Esophagus squamous epithelium (tissue), 5 donors: ENCODE measurements at regions not wholly inside any gene's neighbourhood (a gene's known extent, or its start where the extent isn't known, plus 50 kb on each side); places are given as distances from the start of the nearest gene placed in this dataset.

Source experiments
- DNase-seq: peaks from one replicate; lab custom pipeline; 2025; lab: John Stamatoyannopoulos, UW
- H3K27ac ChIP-seq, 4 donors: fragments of 200-600 bp; sonication (generic); one replicate each; pipeline ENCODE4 v1.5.1; 2016 to 2019; ENCODE audit warnings: mild to moderate bottlenecking in 1 of 4
- H3K27me3 ChIP-seq, 4 donors: fragments of 200-600 bp; sonication (generic); 1 replicate in 3 of 4; 2 replicates in 1 of 4; pipeline versions ENCODE4 v1.5.1 to v1.6.0; 2017 to 2021; ENCODE audit warnings: antibody characterized with exemption in 1 of 4
- H3K36me3 ChIP-seq, 3 donors: fragments of 200-600 bp; sonication (generic); one replicate each; pipeline ENCODE4 v1.5.1; 2016 to 2019
- H3K4me1 ChIP-seq, 3 donors: fragments of 200-600 bp; sonication (generic); one replicate each; pipeline ENCODE4 v1.5.1; 2017 to 2019
- H3K4me3 ChIP-seq, 4 donors: fragments of 200-600 bp; sonication (generic); 1 replicate in 3 of 4; 2 replicates in 1 of 4; pipeline ENCODE4 v1.5.1; 2016 to 2019; ENCODE audit warnings: mild to moderate bottlenecking in 2 of 4, moderate library complexity in 1 of 4
- H3K9me3 ChIP-seq, 3 donors: fragments of 200-600 bp; sonication (generic); one replicate each; pipeline ENCODE4 v1.5.1; 2016 to 2019
- POLR2A ChIP-seq, 4 donors: fragments of 450-650 bp; IDR thresholded peaks; one replicate each; pipeline ENCODE4 v1.6.1; 2017; ENCODE audit warnings: antibody characterized with exemption in 4 of 4, mild to moderate bottlenecking in 4 of 4, moderate library complexity in 3 of 4
- WGBS, 2 donors: methylation state at CpG; one replicate each; pipeline ENCODE4 v1.1.5; 2018; 5-methylcytosine and 5-hydroxymethylcytosine counted together
- intact Hi-C: fragments of 100-400 bp; cut with DNase I; formaldehyde crosslinking; loops from one replicate; pipeline ENCODE4 v1.15.0; 2022
- TF ChIP-seq, protein P1 (sequence below), 6 experiments: fragments of 450-650 bp in 4 of 6; fragments of 200-600 bp in 2 of 6; sonication (generic) in 2 of 6; IDR thresholded peaks; one replicate each; pipeline ENCODE4 v1.5.1; 2016 to 2019; ENCODE audit warnings: antibody characterized with exemption in 6 of 6, mild to moderate bottlenecking in 4 of 6, moderate library complexity in 4 of 6
- donor health status: DM: yes; HTN: yes; CAD: no.

DNA sequence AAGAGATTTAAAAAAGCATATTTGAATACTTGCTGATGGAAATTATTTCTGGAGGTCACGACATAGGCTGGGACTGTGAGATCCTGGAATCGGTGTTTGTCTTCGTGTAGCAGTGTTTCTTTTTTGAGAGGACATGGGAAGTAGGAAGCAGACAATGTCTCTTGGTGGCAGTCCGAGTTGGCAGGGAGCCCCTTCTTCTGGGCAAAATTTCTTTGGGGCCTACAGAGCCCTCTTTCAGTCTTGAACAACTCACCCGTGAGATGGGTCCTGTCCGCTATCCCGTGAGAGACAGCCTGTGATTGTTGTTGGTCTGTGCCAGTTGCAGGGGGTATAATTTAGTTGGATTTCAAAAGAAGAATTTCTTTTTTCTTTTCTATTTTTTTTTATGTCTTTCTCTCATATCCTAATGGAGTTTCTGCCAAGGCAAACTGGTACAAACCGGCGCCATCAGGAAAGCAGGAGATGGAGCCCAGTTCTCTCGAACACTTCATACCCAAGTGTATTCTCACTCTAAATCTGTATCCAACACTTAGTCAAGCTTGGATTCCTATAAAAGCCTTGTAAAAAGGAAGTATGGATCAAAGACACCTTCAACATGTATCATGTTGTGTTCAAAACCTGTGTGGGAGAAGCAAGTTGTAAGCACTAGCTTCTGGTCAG is 785.1 kb downstream of the MAFB start:
- no peak for DNase-seq
- no peaks in the 10 kb centered on the region for H3K27me3 ChIP-seq
- no peaks in the 10 kb centered on the region for H3K36me3 ChIP-seq
- H3K27ac ChIP-seq, result no peak overlapping the region
- no peaks in the 10 kb centered on the region for H3K9me3 ChIP-seq
- H3K4me3 ChIP-seq, result no peak overlapping the region
- no peaks in the 10 kb centered on the region for H3K4me1 ChIP-seq
- 88 to 92% methylated on average over 10 of the region's 10 CpGs for WGBS, 2 donors
- intact Hi-C loops, result no loop called here
- TF ChIP-seq, protein P1, sequence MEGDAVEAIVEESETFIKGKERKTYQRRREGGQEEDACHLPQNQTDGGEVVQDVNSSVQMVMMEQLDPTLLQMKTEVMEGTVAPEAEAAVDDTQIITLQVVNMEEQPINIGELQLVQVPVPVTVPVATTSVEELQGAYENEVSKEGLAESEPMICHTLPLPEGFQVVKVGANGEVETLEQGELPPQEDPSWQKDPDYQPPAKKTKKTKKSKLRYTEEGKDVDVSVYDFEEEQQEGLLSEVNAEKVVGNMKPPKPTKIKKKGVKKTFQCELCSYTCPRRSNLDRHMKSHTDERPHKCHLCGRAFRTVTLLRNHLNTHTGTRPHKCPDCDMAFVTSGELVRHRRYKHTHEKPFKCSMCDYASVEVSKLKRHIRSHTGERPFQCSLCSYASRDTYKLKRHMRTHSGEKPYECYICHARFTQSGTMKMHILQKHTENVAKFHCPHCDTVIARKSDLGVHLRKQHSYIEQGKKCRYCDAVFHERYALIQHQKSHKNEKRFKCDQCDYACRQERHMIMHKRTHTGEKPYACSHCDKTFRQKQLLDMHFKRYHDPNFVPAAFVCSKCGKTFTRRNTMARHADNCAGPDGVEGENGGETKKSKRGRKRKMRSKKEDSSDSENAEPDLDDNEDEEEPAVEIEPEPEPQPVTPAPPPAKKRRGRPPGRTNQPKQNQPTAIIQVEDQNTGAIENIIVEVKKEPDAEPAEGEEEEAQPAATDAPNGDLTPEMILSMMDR (IDR thresholded peaks at IDR 0.05), result no peak
- TF ChIP-seq POLR2A (IDR thresholded peaks at IDR 0.05), result no peak

DNA sequence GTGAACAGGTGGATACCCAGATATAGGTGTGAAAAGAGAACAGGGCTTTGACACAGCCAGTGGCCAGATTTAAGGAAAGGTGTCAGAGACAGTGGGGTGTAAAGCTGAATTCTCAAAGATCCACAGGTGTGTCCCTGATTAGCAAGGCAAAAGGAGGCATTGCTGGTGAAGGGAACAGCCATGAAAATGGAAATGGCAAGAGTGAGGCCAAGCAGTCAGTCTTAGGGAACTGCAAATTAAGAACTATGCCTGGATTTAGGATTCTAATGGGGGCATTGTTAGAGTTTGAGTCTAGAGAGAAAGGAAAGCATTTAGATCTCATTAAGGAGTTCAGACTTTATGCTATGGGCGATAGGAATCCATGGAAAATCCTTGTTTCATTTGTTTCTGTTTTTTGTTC is 789.2 kb downstream of the MAFB start:
- H3K9me3 ChIP-seq, result no peaks in the 10 kb centered on the region
- H3K27ac ChIP-seq, result no peak overlapping the region
- WGBS, 2 donors, result 30 to 94% methylated on average over 1 of the region's 1 CpG
- no peaks in the 10 kb centered on the region for H3K36me3 ChIP-seq
- no peaks in the 10 kb centered on the region for H3K4me1 ChIP-seq
- no peak overlapping the region for H3K4me3 ChIP-seq
- TF ChIP-seq POLR2A (IDR thresholded peaks at IDR 0.05), result no peak
- TF ChIP-seq, protein P1 (IDR thresholded peaks at IDR 0.05), result no peak
- intact Hi-C loops, result loop anchor here (10.0 kb wide), 1 partner anchor 615 kb away; no protein-coding TSS in a partner anchor
- DNase-seq, result no peak
- H3K27me3 ChIP-seq, result no peaks in the 10 kb centered on the region

DNA sequence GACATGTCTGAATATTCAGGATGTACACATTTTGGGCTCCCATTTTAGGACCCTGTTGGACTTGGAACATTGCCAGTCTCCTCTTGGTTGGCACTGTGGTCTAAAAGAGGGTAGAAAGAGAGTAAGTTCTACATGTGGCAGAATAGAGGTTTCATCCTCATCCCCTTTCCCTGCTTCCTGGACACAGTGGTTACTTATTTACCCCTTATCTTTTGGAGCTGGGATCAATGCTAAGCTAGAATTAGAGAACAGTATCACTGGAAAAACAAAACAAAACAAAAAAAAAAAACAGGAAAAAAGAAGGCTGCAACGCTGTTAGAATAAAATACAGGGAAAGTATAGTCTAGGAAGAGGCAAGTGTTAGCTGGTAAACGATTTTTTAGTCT is 790.6 kb downstream of the MAFB start:
- H3K4me3 ChIP-seq, result no peak overlapping the region
- H3K9me3 ChIP-seq, result no peaks in the 10 kb centered on the region
- TF ChIP-seq, protein P1 (IDR thresholded peaks at IDR 0.05), result no peak
- TF ChIP-seq POLR2A (IDR thresholded peaks at IDR 0.05), result no peak
- intact Hi-C loops, result loop anchor here (10.0 kb wide), 1 partner anchor 614 kb away; no protein-coding TSS in a partner anchor
- no peak overlapping the region for H3K27ac ChIP-seq
- no peak for DNase-seq
- H3K36me3 ChIP-seq, result no peaks in the 10 kb centered on the region
- H3K4me1 ChIP-seq, result no peaks in the 10 kb centered on the region
- H3K27me3 ChIP-seq, result no peaks in the 10 kb centered on the region
- 34 to 41% methylated on average over 2 of the region's 2 CpGs for WGBS, 2 donors

DNA sequence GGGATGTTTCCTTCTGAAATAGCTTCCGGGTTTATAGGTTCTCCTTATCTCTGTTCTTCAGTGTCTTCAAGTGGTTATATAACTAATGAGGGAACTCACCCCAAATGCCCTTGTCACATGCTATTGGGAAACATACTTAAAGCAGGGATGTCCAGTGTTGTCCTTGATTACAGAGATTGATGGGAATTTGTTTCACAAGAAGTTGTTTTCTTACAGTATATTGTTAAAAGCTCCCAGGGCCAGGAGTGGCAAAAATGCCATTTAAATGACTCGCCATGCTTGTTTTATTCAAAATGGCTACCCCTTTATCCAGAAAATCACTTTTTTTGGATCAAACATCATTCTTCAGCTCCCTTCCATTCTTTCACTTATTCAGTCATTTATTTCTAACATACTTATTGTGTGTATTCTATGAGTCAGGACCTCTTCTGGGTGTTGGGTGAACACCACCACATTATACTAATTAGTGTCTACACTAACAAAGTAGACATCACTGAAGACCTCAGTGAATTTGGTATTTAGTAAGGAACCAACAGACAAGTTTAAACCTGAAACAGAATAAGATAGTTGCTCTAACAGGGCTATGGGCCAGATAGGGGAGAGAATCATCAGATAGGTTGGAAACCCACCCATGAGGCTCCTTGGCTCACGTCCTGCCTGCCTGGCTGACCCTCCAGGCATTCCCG is 791.1 kb downstream of the MAFB start:
- Histone ChIP-seq H3K27me3 (no peaks in the 10 kb centered on the region), H3K4me1 (no peaks in the 10 kb centered on the region), H3K4me3 (no peak overlapping the region), H3K27ac (no peak overlapping the region), H3K36me3 (no peaks in the 10 kb centered on the region), H3K9me3 (no peaks in the 10 kb centered on the region)
- TF ChIP-seq, protein P1 (IDR thresholded peaks at IDR 0.05), result no peak
- no peak for TF ChIP-seq POLR2A (IDR thresholded peaks at IDR 0.05)
- 71 to 76% methylated on average over 4 of the region's 4 CpGs for WGBS, 2 donors
- intact Hi-C loops, result loop anchor here (10.0 kb wide), 1 partner anchor 613 kb away; no protein-coding TSS in a partner anchor
- DNase-seq, result no peak

DNA sequence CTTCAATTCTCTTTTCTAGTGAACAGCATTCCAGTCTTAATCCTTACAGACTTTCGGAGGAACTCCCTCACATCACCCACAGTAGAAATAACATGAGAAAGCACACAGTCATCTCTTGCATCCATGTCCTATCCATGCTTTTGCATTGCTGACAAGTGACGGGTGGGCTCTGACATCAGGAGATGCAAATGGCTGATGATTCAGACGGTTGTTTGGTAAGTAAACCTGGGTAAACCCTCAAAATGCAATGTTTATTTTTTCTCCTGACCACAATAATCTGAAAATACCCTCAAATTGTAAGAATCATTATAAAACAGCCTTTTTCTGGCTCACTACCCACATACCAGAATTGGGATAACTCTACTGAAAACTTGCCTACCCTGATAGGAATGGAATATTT is 792.0 kb downstream of the MAFB start:
- intact Hi-C loops, result loop anchor here (10.0 kb wide), 1 partner anchor 612 kb away; no protein-coding TSS in a partner anchor
- TF ChIP-seq, protein P1 (IDR thresholded peaks at IDR 0.05), result no peak
- no peak for TF ChIP-seq POLR2A (IDR thresholded peaks at IDR 0.05)
- no peaks in the 10 kb centered on the region for H3K4me1 ChIP-seq

More for the DNA sequence above, 792.0 kb downstream of the MAFB start:
- WGBS, 2 donors, result 63% methylated on average over 3 of the region's 3 CpGs
- Histone ChIP-seq H3K36me3 (no peaks in the 10 kb centered on the region), H3K27me3 (no peaks in the 10 kb centered on the region), H3K4me3 (no peak overlapping the region), H3K9me3 (no peaks in the 10 kb centered on the region), H3K27ac (no peak overlapping the region)
- no peak for DNase-seq
